K562 (cell line): ENCODE measurements at regions not wholly inside any gene's neighbourhood (a gene's known extent, or its start where the extent isn't known, plus 50 kb on each side); places are given as distances from the start of the nearest gene placed in this dataset.

Source experiments
- ATAC-seq: fragments of 200-7000 bp; cut with Tn5 transposase; 3 replicates; pipeline ENCODE4 v1.9.1; 2020; ENCODE audit warnings: moderate library complexity
- BruUV-seq: library from RNA; stranded (reverse); fragments of 400-500 nt; replicated peaks from 2 replicates; lab custom pipeline; 2021; lab: Mats Ljungman, UMichigan
- CTCF ChIA-PET: fragments of 300-600 bp; formaldehyde crosslinking; extraction: SDS; loops from one replicate; lab custom pipeline; 2021; ENCODE audit warnings: low intra/inter-chr PET ratio; lab: Yijun Ruan, JAX
- POLR2A ChIA-PET: fragments of 300-600, 350-650 bp; sonication (Branson Sonifier 250); formaldehyde crosslinking; extraction: SDS; loops from one replicate; lab custom pipeline; 2021; ENCODE audit warnings: antibody characterized with exemption, inconsistent platforms; lab: Yijun Ruan, JAX
- DNase-seq, 4 experiments: peaks; one replicate each; pipeline versions ENCODE4 v3.0.0 to v3.0.0-alpha.2; 2011 to 2018; ENCODE audit warnings: low spot score in 3 of 4, mixed read lengths in 3 of 4; ENCODE audit errors: extremely low read depth in 1 of 4
- FAIRE-seq: peaks from 2 replicates; lab custom pipeline; 2011; peaks lifted over from hg19 to GRCh38; lab: Jason Lieb, UNC
- H2AFZ ChIP-seq: 2 replicates; pipeline ENCODE4 v1.6.0; 2011; ENCODE audit warnings: low read depth, low read length, control low read depth, inconsistent platforms
- H3K27ac ChIP-seq: fragments of 200-600 bp; 3 replicates; pipeline ENCODE4 v1.8.0; 2011; ENCODE audit warnings: low read depth, mild to moderate bottlenecking, control low read depth, inconsistent platforms, low read length, moderate library complexity, mixed read lengths; ENCODE audit errors: extremely low read depth
- H3K27me3 ChIP-seq, 2 experiments: fragments of 300-600 bp in 1 of 2; 2 replicates in 1 of 2; 3 replicates in 1 of 2; pipeline versions ENCODE4 v1.6.0 to v1.8.0; 2011; ENCODE audit warnings: inconsistent platforms in 2 of 2, low read length in 2 of 2, mild to moderate bottlenecking in 1 of 2, mixed read lengths in 1 of 2, moderate library complexity in 1 of 2; ENCODE audit not compliant: control insufficient read depth in 2 of 2, insufficient read depth in 2 of 2
- H3K36me3 ChIP-seq: fragments of 300-600 bp; 3 replicates; pipeline ENCODE4 v1.8.0; 2011; ENCODE audit warnings: mild to moderate bottlenecking, low read length, inconsistent platforms; ENCODE audit not compliant: control insufficient read depth, insufficient read depth
- H3K4me1 ChIP-seq, 2 experiments: fragments of 200-600 bp in 1 of 2; replicated peaks in 1 of 2; 2 replicates in 1 of 2; 3 replicates in 1 of 2; pipeline versions ENCODE4 v1.5.1 to v1.8.0; 2011; ENCODE audit warnings: inconsistent platforms in 2 of 2, low read length in 2 of 2, mild to moderate bottlenecking in 1 of 2, mixed read lengths in 1 of 2, moderate library complexity in 1 of 2; ENCODE audit not compliant: control insufficient read depth in 2 of 2, insufficient read depth in 2 of 2
- H3K4me2 ChIP-seq: 2 replicates; pipeline ENCODE4 v1.6.1; 2011; ENCODE audit warnings: low read length, control low read depth, inconsistent platforms, mixed read lengths; ENCODE audit not compliant: insufficient read depth
- H3K4me3 ChIP-seq: fragments of 200-600 bp; sonication (generic), shearing (Covaris generic); 2 replicates; pipeline ENCODE4 v1.5.1; 2016; ENCODE audit warnings: control low read depth, inconsistent platforms
- H3K79me2 ChIP-seq: fragments of 200-600 bp; 3 replicates; pipeline ENCODE4 v1.8.0; 2011; ENCODE audit warnings: low read length, inconsistent platforms; ENCODE audit not compliant: control insufficient read depth, insufficient read depth
- H3K9ac ChIP-seq, 2 experiments: 2 replicates each; pipeline versions ENCODE4 v1.6.0 to v1.6.1; 2011; ENCODE audit warnings: low read depth in 2 of 2, low read length in 2 of 2, control low read depth in 1 of 2, inconsistent platforms in 1 of 2, mild to moderate bottlenecking in 1 of 2, mixed read lengths in 1 of 2; ENCODE audit not compliant: insufficient read depth in 1 of 2
- H3K9me1 ChIP-seq: one replicate; pipeline ENCODE4 v1.6.0; 2011; ENCODE audit warnings: inconsistent platforms, mild to moderate bottlenecking, low read length, moderate library complexity; ENCODE audit not compliant: control insufficient read depth, insufficient read depth
- H3K9me3 ChIP-seq: replicated peaks from 2 replicates; pipeline ENCODE4 v1.5.1; 2011; ENCODE audit warnings: low read depth, low read length, inconsistent platforms; ENCODE audit not compliant: control insufficient read depth, insufficient read depth
- H4K20me1 ChIP-seq: replicated peaks from 2 replicates; pipeline ENCODE4 v1.6.1; 2011; ENCODE audit warnings: low read length, inconsistent platforms, mixed read lengths; ENCODE audit not compliant: control insufficient read depth, insufficient read depth
- BRF1 ChIP-seq: IDR thresholded peaks from 3 replicates; pipeline ENCODE4 v1.6.1; 2011; ENCODE audit warnings: borderline replicate concordance, mild to moderate bottlenecking; ENCODE audit not compliant: insufficient read length; ENCODE audit errors: extremely low read depth
- NFE2L1 ChIP-seq: fragments of 450-650 bp; IDR thresholded peaks from 2 replicates; pipeline ENCODE4 v1.6.1; 2016; ENCODE audit warnings: missing genetic modification characterization, low read depth, mild to moderate bottlenecking, missing compliant biosample characterization, moderate library complexity, borderline replicate concordance
- TAF9B ChIP-seq: fragments of 450-650 bp; IDR thresholded peaks from 2 replicates; pipeline ENCODE4 v1.6.1; 2018; ENCODE audit warnings: mild to moderate bottlenecking; ENCODE audit not compliant: partially characterized antibody
- WGBS: fragments of 100-300 bp; shearing (Covaris generic); methylation state at CpG from one replicate; pipeline ENCODE4 v1.1.6; 2016; ENCODE audit warnings: low coverage, mixed read lengths; ENCODE audit not compliant: insufficient coverage; ENCODE audit errors: missing lambda C conversion rate; 5-methylcytosine and 5-hydroxymethylcytosine counted together
- in situ Hi-C: fragments of 300-500 bp; cut with MboI; formaldehyde crosslinking; loops from 4 replicates; pipeline ENCODE4 v1.15.0; 2018; ENCODE audit warnings: inconsistent platforms, mixed read lengths
- intact Hi-C: fragments of 100-400 bp; cut with micrococcal nuclease; formaldehyde crosslinking; loops from 2 replicates; pipeline ENCODE4 v1.14.2; 2022
- TF ChIP-seq, protein P1 (sequence below), 2 experiments: fragments of 450-650 bp in 1 of 2; sonication (generic) in 1 of 2; formaldehyde crosslinking in 1 of 2; IDR thresholded peaks in 1 of 2; conservative IDR thresholded peaks in 1 of 2; 2 replicates each; pipeline versions ENCODE4 v1.6.1 to v1.8.1; 2016 to 2023; ENCODE audit warnings: mild to moderate bottlenecking in 2 of 2, moderate library complexity in 2 of 2, inconsistent platforms in 1 of 2, missing genetic modification reagents in 1 of 2

DNA sequence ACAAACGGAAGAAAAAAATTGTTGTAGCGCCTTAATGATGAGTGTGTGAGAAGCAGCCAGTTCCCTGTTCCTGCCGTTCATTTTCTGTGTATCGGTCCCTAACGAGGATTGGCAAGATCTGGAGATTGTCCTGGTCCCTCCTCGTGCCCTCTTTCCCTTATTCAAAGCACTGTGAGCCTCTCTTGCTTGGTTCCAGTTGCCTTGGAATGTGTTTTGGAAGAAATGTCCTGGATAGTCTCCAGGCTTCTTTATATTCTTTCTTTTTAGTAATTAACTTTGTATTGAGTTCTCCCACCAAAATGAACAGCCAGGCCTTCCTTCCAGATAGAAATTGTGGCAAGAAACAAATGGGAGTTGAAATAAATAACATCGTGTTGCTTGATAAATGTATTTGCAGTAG, 348.3 kb downstream of the CDH26 start:
- no peaks in the 10 kb centered on the region for H3K9me1 ChIP-seq
- CTCF ChIA-PET = no interaction called here
- H3K4me2 ChIP-seq = no peak overlapping the region
- ATAC-seq = no peak
- H3K9ac ChIP-seq = no peak overlapping the region
- H3K4me3 ChIP-seq = no peak overlapping the region
- no peaks in the 10 kb centered on the region; the same call in 1 of the 2 replicates for H4K20me1 ChIP-seq
- no peak overlapping the region for H2AFZ ChIP-seq
- H3K4me1 ChIP-seq = no peaks in the 10 kb centered on the region
- no peak overlapping the region for H3K27ac ChIP-seq
- in situ Hi-C loops (no loop called here), intact Hi-C loops (no loop called here)
- H3K79me2 ChIP-seq = no peaks in the 10 kb centered on the region
- H3K36me3 ChIP-seq = no peaks in the 10 kb centered on the region
- no peak for FAIRE-seq
- 0% methylated on average over 7 of the region's 7 CpGs for WGBS
- DNase-seq = no peak
- POLR2A ChIA-PET = no interaction called here
- TF ChIP-seq TAF9B (no peak), BRF1 (no peak), NFE2L1 (no peak)
- TF ChIP-seq, protein P1, sequence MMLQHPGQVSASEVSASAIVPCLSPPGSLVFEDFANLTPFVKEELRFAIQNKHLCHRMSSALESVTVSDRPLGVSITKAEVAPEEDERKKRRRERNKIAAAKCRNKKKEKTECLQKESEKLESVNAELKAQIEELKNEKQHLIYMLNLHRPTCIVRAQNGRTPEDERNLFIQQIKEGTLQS (IDR thresholded peaks at IDR 0.05) = no peak
- TF ChIP-seq, protein P1 (CRISPR knock-in tag; conservative IDR thresholded peaks at IDR 0.05) = no peak
- TF ChIP-seq, all 486 proteins: peak for 0
- H3K27me3 ChIP-seq = no peaks in the 10 kb centered on the region; a peak in 1 of 5 replicates
- no peaks in the 10 kb centered on the region for H3K9me3 ChIP-seq
- BruUV-seq = no TSS peak
